Ovary (tissue), 7 donors: ENCODE measurements at regions not wholly inside any gene's neighbourhood (a gene's known extent, or its start where the extent isn't known, plus 50 kb on each side); places are given as distances from the start of the nearest gene placed in this dataset.

Source experiments
- DNase-seq, 5 donors: peaks; one replicate each; pipeline ENCODE4 v3.0.0-alpha.2; 2019 to 2020
- H3K27ac ChIP-seq, 2 donors: fragments of 200-600 bp; one replicate each; pipeline versions ENCODE4 v1.5.1 to v1.8.0; 2019 to 2022
- H3K27me3 ChIP-seq: fragments of 200-600 bp; one replicate; pipeline ENCODE4 v1.8.0; 2022
- H3K36me3 ChIP-seq: fragments of 200-600 bp; sonication (generic); one replicate; pipeline ENCODE4 v1.5.1; 2019
- H3K4me1 ChIP-seq: one replicate; pipeline ENCODE4 v1.8.1; 2013; ENCODE audit warnings: mild to moderate bottlenecking, moderate library complexity; ENCODE audit not compliant: insufficient read depth
- H3K4me3 ChIP-seq: fragments of 200-600 bp; sonication (generic); one replicate; pipeline ENCODE4 v1.5.1; 2017
- H3K9me3 ChIP-seq, 2 donors: fragments of 200-600 bp in 1 of 2; sonication (generic) in 1 of 2; one replicate each; pipeline versions ENCODE4 v1.5.1 to v1.8.1; 2013 to 2019; ENCODE audit warnings: mild to moderate bottlenecking in 1 of 2, moderate library complexity in 1 of 2
- CTCF ChIP-seq, 3 donors: fragments of 450-650 bp in 2 of 3; fragments of 200-600 bp in 1 of 3; IDR thresholded peaks; one replicate each; pipeline versions ENCODE4 v1.5.1 to v1.8.0; 2016 to 2022; ENCODE audit warnings: antibody characterized with exemption in 3 of 3, mild to moderate bottlenecking in 1 of 3
- EP300 ChIP-seq: sonication (generic); formaldehyde crosslinking; IDR thresholded peaks from one replicate; pipeline ENCODE4 v1.6.1; 2017; ENCODE audit warnings: antibody characterized with exemption
- POLR2A ChIP-seq: fragments of 450-650 bp; IDR thresholded peaks from one replicate; pipeline ENCODE4 v1.6.1; 2017; ENCODE audit warnings: antibody characterized with exemption, mild to moderate bottlenecking, moderate library complexity
- WGBS, 3 donors: extraction: QIAGEN DNeasy Blood & Tissue Kit in 1 of 3; methylation state at CpG; one replicate each; pipeline versions ENCODE4 v1.1.5 to v1.1.7; 2013 to 2017; 5-methylcytosine and 5-hydroxymethylcytosine counted together
- intact Hi-C, 4 donors: fragments of 100-400 bp; cut with DNase I; formaldehyde crosslinking; loops; one replicate each; pipeline versions ENCODE4 v1.11.0 to v1.15.1; 2022 to 2023
- donor health status: DM: no; HTN: no; CAD: no; lungs with moderate emphysema.
- donor health status: DM: no; HTN: no; CAD: no.
- donor health status: Bipolar disorder and iron deficiency.
- donor health status: DM: no; HTN: no; CAD: no.
- donor health status: DM: yes; HTN: yes; CAD: no.

DNA sequence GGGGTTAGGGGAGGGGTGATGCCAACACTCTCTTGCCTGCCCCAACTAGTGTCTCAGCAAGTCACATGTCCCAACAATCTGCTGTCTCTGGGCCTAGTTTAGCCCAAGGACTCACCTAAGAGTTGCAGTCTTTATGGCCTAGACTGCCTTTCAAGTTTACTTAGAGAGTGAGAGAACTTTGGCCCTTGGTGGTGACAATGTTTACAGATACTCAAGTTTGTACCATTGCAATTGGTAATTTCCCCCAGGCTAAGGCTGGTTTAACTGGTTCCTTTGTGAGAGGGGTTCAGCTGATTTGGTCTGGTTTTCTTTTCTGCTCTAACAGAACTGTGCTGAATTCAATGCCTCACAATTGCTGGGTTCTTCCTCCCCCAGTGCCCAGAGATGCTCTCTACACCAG is 1279.9 kb upstream of the EYS start:
- H3K4me3 ChIP-seq: no peak overlapping the region
- no peaks in the 10 kb centered on the region for H3K9me3 ChIP-seq
- DNase-seq: no peak
- TF ChIP-seq CTCF (IDR thresholded peaks at IDR 0.05) (no peak), EP300 (no peak), POLR2A (no peak)
- H3K27ac ChIP-seq: no peak overlapping the region
- H3K4me1 ChIP-seq: no peaks in the 10 kb centered on the region
- intact Hi-C loops: no loop called here
- no peaks in the 10 kb centered on the region for H3K36me3 ChIP-seq
- peaks cover 2% of the 10 kb centered on the region for H3K27me3 ChIP-seq

DNA sequence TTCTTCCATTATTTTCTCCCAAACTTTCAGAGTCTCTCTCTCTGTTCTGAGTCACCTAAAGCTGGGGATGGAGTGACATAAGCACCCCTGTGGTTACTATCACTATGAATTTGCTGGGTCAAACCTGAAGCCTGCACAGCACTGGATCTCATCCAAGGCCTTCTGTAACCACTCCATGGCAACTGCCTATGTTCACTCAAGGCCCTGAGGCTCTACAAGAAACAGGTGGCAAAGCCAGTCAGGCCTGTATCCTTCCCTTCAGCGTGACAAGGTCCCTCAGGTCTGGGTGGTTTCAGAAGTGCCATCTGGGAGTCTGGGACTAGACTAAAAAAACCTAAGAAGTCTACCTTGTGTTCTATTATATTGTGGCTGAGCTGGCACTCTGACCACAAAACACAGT is 1278.8 kb upstream of the EYS start:
- Histone ChIP-seq H3K36me3 (no peaks in the 10 kb centered on the region), H3K4me1 (no peaks in the 10 kb centered on the region), H3K9me3 (no peaks in the 10 kb centered on the region), H3K27ac (no peak overlapping the region), H3K4me3 (no peak overlapping the region), H3K27me3 (peaks cover 2% of the 10 kb centered on the region)
- DNase-seq: no peak
- no peak for TF ChIP-seq CTCF (IDR thresholded peaks at IDR 0.05)
- no peak for TF ChIP-seq POLR2A
- TF ChIP-seq EP300: no peak
- intact Hi-C loops: loop anchor here in 1 of 4 donors (2.0 kb wide), 1 partner anchor 45 kb away; no protein-coding TSS in a partner anchor
- 56 to 78% (median 67%) methylated on average over 1 of the region's 1 CpG for WGBS, 3 donors

- WGBS, 3 donors: 78 to 89% (median 83%) methylated on average over 1 of the region's 1 CpG
- intact Hi-C loops: no loop called here
- no peaks in the 10 kb centered on the region for H3K36me3 ChIP-seq
- no peak for TF ChIP-seq EP300
- TF ChIP-seq POLR2A: no peak
- no peak for TF ChIP-seq CTCF (IDR thresholded peaks at IDR 0.05)
- H3K4me3 ChIP-seq: no peak overlapping the region
- no peak overlapping the region for H3K27ac ChIP-seq
- H3K9me3 ChIP-seq: no peaks in the 10 kb centered on the region
- H3K27me3 ChIP-seq: no peaks in the 10 kb centered on the region
- no peak for DNase-seq
- no peaks in the 10 kb centered on the region for H3K4me1 ChIP-seq
Measured at GRCh38 chr6:66970373-66970772, 1263.3 kb upstream of the EYS start.

GRCh38 chr6:66965227-66965626 is 1258.2 kb upstream of the EYS start:
- intact Hi-C loops: no loop called here
- WGBS, 3 donors: 61 to 66% (median 65%) methylated on average over 2 of the region's 2 CpGs

More at GRCh38 chr6:66965227-66965626, 1258.2 kb upstream of the EYS start:
- H3K27me3 ChIP-seq: no peaks in the 10 kb centered on the region
- TF ChIP-seq CTCF (IDR thresholded peaks at IDR 0.05): no peak
- TF ChIP-seq EP300: no peak
- no peak for TF ChIP-seq POLR2A
- no peaks in the 10 kb centered on the region for H3K4me1 ChIP-seq
- H3K27ac ChIP-seq: no peak overlapping the region
- no peaks in the 10 kb centered on the region for H3K9me3 ChIP-seq
- DNase-seq: no peak
- H3K36me3 ChIP-seq: no peaks in the 10 kb centered on the region
- H3K4me3 ChIP-seq: no peak overlapping the region
